Hematopoietic multipotent progenitor cell treated with erythropoietin and hydrocortisone succinate and interleukin-3 and kit ligand, for 4 days (in vitro differentiated cells): ENCODE measurements at regions not wholly inside any gene's neighbourhood (a gene's known extent, or its start where the extent isn't known, plus 50 kb on each side); places are given as distances from the start of the nearest gene placed in this dataset.

Source experiments
- DNase-seq: peaks from one replicate; pipeline ENCODE4 v3.0.0-alpha.2; 2015

DNA sequence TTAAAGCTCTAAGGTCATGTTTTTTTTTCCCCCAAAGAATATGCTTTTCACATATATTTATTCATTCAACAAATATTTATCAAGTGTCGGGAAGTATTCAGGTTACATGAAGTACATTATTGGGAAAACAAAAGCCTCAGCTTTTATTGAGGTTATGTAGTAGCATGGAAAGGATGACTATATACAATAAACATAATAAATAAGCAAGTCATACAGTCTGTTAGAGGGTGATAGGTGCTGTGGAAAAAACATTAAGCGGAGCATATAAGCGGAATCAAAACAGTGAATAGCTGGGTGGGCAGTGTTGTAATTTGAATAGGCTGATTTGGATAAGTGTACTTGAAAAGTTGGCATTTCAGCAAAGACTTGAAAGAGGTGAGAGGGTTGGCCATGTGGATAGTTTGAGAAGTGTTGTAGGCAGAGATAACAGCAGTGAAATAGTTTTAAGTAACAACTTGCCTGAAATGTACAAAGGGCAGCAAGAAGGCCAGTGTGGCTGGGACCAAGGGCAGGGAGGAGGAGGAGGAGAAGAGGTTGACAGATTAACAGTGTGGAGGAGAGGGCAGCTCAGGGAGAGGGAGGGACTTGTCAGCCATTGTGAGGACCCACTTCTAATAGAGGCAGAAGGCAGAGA is 558.7 kb downstream of the SPRY1 start:
- no peak for DNase-seq

DNA sequence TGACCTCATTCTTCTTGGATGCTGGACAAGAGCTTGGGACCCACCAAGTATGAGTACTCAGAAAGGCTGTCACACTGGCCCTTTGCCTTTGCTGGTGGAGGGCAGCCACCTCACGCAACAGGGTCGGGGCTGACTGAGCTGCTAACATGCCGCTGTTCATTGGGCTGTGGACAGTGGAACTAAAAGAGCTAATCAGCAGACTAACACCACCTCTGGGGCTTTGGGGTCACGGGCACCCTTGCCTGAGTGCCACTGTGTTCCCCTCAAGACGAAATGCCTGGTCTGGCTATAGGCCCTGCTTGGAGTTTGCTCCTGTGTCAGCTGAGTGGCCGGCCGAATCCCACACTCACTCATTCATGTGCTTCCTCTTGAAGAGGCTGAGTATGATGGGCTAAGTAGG is 559.6 kb downstream of the SPRY1 start:
- DNase-seq, result no peak

DNA sequence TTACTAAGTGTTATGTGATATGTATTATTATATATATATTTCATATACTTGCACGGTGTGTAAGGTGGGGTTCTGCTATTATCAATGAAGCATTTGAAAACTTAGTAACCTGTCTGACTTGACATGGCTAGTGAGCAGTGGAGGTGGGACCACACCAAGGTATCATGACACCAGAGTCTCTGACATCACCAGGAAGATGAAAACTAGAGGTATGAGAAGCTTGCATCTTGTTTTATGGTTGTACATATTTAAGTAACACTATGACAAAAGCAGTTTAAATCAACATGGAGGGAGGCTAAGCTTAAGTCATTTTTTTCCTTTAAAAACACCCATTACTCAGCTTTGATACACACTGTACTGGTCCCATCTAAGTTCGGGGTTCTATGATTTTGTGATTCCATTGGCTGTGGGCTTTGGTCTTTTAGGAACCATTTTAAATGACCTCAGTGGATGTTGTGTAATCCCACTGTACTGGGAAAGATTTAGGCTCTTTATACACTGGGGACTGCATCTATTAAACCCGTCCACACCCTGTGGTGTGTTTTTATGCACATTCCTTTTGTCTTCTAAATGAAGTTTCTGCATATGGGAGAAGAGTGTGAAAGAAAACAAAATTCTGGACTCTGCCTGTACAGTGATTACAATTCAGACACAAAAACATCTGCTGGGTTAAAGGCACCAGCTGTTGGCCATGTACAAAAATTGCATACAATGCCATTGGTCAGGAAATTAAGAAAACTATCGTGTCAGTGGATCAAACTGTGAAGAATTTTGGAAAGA is 570.6 kb downstream of the SPRY1 start:
- no peak for DNase-seq

DNA sequence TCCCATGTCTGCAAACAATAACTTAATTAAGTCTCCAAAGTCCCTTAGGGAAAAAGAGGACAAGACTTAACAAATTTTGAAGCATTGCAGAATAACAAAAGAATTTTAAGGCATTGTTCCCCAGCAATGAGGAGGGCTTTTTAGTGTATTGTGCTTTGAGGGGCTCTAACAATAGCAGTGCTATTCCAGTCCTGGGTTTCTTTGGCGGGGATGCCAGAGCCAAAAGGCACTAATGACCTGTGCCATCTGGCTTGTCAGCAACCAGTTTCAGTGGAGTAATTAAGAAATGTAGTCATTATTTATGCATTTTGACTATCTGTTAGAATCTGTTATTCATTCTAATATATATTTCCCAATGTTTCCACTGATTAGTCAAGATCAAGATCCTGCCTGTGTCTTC is 575.4 kb downstream of the SPRY1 start:
- DNase-seq, result no peak

DNA sequence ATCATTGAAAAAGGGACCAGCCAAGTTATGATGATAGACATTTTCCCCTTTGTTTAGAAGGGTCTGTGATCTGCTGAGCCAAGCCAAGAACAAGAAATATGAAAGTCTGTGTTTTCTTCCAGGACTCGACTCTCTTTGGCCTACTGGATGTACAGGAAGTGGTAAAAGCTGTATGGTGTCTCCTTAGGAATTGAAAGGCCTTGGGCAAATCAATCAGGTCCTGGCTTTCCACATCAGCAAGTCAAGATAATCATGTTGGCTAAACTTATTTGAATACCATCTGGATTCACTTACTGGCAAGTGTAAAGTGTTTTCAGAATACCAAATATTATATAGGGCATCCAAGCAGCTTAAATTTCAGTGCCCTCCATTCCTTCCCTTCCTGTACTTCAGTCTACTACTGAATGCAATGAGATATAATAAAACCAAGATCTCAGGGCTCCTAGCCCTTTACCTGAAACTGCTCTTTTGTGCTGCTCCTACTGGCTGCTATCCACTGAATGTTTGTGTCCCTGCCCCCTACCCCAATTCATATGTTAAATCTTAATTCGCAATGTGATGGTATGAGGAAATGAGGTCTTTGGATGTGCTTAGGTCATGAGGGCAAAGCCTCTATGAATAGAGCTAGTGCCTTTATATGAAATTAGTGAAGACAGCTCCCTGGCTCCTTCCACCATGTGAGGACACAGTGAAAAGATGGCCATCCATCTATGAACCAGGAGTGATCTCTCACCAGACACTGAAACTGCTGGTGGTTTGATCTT is 578.0 kb downstream of the SPRY1 start:
- DNase-seq, result no peak

DNA sequence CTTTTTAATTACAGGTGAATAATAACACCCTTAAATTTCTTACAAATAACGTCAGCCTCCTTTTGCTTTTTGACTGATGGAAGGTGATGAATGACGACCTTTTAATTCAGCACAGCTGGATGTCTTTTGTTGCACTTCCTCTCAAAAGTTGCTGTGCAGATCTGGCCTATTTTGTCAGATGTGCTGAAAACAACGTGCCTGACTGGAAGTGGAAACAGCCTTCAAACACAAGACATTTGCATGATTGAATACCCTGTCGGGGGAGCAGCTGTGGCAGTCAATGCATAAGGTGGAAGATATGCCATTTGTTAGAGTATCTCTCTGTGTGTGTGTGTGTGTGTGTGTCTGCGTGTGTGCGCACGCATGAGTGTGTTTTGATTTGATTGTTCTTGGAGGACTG is 579.7 kb downstream of the SPRY1 start:
- DNase-seq, result no peak

DNA sequence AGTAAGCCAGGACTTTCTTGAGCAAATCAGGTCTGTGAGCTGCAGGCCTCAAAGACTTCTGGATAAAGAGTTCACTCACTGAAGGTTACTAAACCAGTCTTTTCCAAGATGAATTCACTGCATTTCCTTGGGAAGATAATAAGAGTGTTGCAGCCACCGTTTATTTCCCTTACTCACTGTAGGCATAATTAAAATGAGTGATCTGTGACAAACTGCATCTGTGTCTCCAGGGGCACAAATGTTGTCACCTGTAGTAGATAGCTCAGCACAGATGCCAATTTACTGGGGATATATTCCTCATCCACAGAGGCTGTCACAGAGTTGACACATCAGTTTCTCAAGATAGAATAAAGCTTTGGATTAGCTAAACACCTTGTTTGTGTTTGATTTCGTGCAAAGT is 580.2 kb downstream of the SPRY1 start:
- no peak for DNase-seq

DNA sequence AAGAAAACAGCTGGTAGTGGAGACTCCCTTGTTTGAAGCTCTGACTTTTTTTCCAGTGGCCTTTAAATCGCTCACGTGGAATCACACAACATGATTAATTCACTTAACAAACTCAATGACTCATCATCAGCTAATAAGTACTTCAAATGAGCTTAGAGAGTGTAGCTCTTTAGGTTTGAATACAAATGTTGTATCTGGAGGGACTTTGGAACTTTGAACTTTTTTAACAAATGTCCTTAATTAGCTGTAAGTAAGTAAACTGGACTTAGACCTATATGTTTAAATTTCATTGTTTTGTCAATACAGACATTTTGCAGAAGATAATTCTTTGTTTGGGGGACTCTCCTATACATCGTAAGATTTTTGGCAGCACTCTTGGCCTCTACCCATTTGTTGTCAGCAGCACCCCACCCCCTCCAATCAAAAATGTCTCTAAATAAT is 581.1 kb downstream of the SPRY1 start:
- no peak for DNase-seq

DNA sequence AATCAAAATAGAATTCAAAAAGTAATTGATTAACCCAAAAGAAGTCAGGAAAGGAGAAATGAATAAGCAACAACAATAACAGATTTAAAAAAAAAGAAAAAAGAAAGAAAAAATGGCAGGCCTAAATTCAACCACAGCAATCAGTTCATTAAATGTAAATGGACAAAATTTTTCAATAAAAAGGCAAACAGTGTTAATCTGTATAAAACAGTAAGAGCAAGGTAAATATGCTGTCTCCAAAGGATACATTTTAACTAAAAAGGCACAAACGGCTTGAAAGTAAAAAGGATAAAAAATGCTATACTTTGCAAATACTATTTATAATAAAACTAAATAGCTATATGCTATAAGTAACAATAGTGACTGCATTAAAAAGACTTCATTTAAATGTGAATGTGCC is 582.0 kb downstream of the SPRY1 start:
- no peak for DNase-seq

DNA sequence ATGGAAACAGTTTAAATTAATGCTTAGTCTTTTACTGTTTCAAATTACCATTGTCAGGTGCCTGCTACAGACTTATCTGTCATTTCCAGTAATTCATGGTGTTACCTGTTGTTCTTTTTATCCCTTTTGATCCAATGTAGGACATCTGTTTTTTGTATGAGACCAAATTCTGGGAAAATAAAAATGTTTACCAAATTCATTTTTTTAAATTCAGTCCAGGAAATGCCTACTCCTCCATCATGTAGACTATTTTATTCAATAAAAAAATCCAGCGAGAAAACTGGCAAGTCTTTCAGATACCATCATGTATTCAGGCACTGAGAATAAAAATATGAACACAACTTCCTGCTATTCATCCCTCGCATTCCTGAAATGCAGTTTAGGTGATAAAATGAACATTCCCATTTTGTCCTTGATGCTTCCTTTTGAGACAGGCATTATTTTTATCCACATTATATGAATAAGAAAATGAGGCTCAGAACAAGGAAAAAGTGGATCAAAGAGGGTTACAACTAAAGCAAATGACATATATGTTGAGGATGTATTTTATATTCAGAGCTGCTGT is 584.2 kb downstream of the SPRY1 start:
- DNase-seq, result no peak

DNA sequence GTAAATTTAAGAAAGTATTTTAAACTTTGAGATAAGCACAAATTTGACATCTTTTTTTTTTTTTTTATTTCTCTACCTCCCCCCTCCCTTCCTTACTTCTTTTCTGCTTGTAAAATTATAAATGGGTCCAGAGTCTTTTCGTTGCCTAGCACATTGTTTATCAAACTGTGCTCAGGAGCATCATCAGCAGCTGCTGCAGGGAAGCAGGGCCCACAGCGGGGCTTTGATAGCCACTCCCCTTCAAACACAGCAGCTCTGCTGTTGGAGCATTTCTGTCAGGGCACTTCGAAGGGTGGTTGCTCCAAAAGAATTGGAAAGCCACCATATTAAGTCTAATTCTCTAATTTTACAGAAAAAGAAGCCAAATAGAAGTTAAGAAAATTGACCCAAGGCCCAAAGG is 588.3 kb downstream of the SPRY1 start:
- DNase-seq, result no peak

DNA sequence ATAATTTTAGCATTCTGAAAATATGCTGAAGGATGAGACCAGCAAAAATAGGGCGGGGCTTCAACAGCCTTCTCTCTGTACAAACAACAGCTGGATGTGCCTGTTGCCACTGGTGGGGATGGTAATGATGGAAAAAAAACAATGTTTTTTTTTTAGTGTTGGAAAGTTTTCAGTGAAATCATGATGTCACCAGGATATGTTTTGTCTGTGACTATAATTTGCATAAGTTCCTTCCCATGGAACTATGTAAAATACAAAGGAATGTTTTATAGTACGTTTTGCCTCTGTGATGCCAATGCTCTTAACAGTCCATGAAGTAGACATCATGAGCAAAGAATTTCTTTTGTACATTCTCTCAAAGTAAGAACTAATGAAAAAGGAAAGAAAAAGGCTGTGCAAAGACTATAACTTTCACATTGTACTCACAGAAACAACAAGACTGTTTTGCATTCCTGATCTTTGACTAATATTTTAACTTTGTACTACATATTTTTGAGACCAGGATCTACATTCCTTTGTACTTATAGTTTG is 589.7 kb downstream of the SPRY1 start:
- peak; percentile 4 for DNase-seq

DNA sequence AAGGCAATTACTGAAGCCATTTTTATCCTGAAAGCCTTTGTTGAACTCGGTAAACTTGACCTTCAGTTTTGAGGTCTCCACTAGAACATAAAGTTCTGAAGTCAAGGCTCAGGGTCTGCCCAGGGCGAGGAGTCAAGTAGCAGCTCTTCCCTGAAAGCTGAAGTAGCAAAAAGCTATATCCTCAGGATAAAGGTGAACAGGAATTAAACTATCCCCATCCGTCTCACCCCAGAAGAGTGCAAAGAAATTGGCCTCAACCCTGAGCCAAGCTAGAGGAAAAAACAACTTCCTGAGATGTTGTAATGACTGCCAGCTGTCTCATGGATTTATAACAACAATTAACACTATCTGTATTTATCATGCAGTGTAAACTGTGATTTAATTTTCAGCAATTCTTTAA is 590.8 kb downstream of the SPRY1 start:
- no peak for DNase-seq

DNA sequence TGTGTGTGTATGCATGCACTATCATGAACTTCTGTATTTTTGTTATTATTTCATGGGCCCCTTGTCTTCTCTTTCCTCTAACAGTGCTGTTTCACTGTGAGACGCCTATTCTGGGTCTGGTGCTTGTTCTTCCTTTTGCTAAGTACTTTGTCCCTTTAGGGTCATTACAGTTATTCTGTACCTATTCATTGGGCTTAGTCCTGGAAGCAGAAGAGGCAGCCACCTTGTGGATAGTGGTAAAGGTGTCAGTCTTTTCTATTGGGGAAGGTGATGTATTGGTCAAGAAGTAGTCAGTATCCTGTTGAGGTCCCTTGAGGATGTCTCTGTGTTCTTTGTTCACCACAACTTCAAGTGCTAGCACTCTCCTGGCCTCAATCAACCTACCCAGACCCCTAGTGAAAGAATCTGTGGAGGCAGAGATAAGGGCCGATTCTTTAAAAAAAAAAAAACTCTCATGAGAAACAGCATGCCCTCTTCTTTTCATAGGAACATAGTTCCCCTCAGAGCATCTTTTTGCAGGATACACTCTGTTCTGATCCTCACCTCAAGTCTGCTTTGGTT is 593.8 kb downstream of the SPRY1 start:
- DNase-seq, result peak; percentile 68

DNA sequence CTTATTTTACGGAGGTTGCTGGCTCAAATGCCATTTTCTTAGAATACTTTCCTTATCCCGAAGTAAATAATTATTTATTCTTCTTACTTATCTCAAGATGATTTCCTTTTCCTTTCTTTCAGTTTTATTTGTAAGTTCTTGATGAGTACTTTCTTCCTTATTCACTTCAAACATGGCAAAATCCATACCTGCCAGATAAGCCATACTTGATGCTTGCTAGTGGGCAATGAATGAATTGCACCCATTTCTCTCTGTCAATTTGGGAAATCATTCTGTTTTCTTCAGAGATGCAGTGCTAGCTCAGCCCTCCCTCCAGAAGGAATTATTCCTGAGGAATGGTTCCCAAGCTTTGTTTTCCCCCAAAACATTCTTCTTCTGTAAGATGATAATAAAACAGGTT is 598.3 kb downstream of the SPRY1 start:
- peak; percentile 11 for DNase-seq

DNA sequence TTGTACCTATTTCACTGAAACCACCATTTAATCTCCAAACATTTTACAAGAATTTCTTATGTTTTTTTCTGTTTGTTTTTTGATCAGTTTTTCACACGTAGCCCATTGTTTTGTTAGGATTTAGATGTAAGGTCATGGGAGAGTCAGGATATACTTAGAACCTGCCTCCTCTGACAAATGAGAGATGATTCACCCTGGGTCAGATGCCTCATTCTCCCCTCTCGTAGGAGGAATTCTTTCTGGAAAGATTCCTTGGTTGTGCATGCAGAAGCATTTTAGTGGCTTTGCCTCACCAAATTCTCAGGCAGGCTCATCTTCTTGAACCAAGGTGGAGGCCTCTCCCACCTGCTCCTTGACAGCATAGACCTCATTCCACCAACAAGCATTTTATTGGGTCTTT is 599.3 kb downstream of the SPRY1 start:
- no peak for DNase-seq

DNA sequence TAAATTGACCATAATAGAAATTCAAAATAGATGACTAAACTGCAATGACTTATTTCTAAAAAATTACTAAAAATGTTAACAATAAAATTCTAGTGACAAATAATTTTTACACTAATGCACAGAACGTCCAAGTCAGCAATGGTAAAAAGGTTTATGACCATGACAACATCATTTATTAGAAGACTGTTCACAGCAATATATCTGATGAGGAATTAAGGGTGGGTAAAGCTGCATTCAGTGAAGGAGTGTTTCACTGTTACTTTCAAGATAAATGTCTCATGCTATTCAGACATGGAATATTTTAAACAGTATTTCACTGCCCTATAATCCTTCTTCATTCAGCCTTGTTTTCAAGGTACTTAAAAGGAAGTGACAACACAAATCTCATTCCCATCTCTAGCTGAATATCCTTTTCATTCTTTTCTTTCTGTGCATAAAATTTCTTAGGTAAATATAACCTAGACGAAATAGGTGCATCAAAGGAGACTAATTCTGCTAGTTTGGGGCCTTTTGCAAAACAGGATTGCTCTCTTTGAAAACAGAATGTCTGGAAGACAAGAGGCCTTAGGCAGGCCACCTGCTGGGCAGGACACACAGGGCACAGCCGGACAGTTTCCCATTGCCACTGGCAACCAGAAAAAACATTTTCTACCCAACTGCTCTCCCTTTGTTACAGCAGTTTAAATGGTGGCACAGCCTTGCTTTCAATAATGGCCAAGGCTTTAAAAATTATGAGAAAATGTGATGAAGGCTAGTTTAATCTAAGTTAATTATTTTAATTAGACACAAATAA is 600.3 kb downstream of the SPRY1 start:
- DNase-seq, result no peak

DNA sequence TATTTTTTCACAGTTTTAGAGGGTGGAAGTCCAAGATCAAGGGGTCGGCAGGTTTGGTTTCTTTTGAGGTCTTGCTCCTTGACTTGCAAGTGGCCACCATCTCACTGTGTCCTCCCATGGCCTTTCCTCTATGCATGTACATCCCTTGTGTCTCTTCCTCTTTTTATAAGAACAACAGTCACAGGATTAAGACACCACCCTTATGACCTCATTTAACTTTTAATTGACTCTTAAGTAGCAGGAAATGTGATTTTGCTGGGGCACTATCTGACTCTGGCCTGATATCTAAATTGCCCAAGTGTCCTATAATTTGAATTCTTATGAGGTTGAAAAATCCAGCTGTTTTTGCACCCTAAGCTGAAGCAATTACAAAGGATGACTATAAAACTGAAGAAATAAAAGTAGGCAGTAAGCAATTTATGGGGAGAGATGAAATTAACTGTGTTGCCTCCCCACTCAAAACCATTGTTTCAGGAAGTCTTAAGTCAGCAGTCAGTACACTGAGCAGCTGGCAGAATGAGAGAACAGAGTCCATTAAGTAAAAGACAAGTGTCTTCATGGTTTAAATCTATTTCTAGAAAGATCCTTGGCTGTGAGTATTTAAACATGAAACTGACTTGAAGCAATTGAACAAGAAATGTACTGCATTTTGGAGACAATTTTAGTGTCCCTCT is 601.3 kb downstream of the SPRY1 start:
- peak; percentile 61 for DNase-seq

DNA sequence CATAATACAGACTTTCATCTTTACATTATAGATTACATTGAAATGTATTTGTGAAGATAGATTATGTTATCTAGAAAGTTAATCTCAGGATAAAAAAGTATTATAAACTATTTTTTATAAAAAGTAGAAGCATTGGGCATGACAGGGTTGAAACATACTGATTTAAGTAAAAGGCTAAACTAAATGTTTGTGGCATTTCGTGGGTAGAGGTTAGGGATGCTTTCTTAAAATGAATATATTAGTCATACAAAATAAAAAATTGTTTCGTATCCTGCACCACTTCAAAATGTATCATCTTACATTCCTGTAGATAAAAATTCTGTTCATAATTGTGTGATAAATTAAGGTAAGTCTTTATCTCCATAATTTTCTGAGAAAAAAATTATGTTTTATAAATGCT is 603.6 kb downstream of the SPRY1 start:
- DNase-seq, result no peak

DNA sequence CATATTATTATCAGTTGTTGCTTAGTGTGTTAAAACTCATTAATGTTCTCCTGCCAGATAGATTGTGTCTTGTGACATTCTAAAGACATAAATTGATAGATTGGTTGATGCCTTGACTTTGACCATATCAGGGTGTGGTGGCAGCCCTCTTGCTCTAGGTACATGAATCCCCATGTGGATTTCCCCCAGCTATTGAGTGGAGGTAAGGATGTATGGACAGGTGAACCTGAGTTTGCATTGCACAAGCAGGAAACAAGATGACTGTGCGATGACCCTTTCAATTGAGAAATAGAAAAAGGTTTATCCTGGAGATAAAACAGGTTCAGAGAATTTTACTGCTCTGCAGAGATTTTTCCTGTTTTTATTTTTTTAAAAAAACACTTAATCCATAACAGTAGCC is 619.2 kb downstream of the SPRY1 start:
- DNase-seq, result no peak

DNA sequence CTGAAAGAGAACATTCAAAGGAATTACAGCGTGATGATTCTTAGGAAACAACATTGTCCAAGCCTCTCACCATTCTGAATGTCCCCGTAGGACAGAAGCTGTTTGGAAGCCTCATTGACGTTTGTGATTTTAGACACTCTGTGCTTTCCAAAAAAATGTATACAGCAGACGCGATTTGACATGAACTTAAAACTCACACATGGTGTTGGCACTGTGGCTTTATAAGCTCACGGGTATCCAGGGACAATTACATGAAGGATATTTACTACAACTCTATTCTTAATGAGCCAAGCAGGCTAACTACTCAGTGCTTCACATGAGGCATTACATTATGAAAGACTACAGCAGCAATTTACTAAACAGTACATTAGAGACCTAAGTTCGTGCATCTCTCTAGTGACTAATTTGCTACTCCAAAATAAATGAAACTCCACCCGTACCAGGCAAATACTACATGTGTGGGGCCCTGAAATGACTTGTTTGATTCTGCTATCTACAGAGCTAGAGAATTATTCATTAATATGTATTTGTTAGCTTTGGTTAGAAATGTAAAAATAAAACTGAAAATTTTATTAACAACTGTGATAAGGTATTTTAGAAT is 620.7 kb downstream of the SPRY1 start:
- no peak for DNase-seq
